AML-193 (cell line): ENCODE measurements at regions not wholly inside any gene's neighbourhood (a gene's known extent, or its start where the extent isn't known, plus 50 kb on each side); places are given as distances from the start of the nearest gene placed in this dataset.
"Not testable (repeated sequence)": the region's sequence is repeated elsewhere in the genome, so short reads cannot be mapped to it uniquely, and the experiment has no call there.

Experiments used
- DNase-seq, 2 experiments: peaks; one replicate each; lab custom pipeline; 2025; lab: John Stamatoyannopoulos, UW

DNA sequence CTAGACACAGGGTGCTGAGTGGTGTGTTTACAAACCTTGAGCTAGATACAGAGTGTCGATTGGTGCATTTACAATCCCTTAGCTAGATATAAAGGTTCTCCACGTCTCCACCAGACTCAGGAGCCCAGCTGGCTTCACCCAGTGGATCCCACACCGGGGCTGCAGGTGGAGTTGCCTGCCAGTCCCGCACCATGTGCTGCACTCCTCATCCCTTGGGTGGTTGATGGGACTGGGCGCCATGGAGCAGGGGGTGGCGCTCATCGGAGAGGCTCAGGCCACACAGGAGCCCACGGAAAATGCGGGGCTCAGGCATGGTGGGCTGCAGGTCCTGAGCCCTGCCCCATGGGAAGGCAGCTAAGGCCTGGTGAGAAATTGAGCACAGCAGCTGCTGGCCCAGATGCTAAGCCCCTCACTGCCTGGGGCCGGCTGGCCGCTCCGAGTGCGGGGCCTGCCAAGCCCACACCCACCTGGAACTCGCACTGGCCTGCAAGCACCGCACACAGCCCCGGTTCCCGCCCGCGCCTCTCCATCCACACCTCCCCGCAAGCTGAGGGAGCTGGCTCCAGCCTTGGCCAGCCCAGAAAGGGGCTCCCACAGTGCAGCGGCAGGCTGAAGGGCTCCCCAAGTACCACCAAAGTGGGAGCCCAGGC, 418.4 kb downstream of the KIF20B start:
- not testable (repeated sequence) for DNase-seq

DNA sequence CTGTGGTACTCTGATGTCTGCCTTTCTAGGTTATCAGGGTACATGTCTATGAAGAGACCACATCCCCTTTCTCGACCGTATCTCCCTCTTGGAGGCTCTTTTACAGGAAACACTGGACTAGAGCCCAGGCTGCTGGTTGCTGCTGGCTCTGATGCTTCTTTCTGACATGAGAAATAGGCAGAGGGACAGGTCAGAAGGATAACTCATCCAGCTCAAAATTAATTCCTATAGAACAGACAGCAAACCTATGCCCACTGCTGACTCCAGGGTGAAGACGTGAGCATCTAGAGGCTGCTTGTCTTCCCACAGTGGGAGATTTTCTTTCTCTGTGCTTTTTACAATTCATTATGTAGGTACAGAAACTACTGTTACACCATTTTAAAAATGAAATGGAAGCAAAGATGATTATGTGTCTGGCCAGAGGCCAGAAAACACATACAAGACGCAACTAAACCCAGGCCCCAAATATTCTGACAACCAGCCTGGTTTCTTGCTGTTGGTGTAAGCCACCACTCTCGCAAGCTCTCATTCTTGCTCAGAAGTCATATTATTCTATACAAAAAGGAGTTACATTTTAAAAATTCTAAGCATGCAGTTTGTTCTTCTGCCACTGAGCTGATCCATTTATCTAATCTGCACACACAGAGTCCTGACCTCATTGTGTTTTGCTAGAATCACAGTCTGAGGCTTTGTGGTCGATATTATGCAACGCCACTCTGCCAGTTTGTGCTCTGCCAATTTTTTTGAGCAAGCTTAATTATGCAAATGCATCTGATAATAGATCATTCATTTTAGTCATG, 424.3 kb downstream of the KIF20B start:
- no peak for DNase-seq

DNA sequence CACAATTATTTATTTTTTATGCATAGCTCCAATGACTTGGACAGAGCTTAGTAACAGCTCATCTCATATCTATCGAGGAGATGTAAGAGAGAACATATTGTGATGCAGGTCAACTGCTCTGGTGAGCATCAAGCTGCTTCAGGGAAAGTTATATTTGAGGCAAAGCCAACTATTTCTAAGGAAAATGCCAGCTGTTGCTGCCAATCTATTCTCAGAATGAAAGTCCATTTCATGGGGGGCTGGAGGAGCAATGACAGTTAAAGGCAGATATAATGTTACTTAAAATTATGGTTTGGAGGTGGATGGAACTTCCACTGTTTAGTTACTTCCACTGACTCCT, 424.8 kb downstream of the KIF20B start:
- DNase-seq = no peak

DNA sequence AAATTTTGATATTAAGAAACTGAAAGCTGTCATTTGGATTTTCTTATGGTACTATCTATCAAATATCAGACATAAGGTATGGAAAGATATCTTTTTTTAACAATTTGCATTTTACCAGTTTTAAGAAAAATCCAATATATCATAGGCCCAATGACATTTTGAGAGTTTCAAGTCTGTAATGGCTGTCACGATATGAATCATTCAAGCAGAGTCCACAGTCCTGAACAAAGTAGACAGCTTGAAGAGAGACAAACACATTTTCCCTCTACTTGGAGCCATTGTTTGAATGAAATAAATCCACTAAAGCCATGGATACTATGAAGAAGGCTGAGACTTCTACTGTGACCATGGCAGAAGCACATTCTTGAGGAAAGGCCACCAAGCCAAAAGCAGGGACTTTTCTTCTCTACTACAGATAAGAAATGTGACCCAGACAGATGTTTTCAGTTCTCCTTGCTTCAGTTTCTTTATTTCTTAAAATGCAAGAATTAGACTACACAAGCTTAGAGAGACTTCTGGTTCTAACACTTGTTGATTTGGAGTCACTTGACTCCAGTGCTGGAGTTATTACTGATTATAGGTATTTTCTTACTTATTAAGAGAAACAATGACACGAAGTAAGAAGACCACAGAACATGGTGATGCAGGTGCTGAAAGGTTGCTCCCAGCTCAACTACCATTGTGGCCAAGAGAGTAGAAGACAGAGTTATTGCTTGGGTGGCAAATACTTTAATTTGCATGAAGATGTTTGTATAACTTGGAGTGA, 429.1 kb downstream of the KIF20B start:
- DNase-seq = no peak

DNA sequence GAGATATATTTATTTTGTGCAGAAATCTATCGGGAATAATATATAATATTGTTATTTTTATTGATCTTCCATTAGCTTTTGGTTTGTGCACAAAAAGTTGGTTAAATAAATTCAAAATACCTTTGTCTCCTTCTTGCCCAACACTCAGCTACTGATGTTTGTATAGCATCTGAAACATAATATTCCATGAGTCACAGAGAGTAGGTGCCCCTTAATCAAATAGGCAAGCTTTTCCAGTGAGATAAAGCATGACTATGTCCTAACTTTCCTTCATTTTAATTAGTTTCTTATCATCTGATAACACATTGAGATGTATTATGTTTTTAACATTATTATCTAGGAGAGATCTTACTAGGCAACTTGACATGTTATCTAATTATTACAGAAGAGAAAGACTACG, 432.2 kb downstream of the KIF20B start:
- no peak for DNase-seq

DNA sequence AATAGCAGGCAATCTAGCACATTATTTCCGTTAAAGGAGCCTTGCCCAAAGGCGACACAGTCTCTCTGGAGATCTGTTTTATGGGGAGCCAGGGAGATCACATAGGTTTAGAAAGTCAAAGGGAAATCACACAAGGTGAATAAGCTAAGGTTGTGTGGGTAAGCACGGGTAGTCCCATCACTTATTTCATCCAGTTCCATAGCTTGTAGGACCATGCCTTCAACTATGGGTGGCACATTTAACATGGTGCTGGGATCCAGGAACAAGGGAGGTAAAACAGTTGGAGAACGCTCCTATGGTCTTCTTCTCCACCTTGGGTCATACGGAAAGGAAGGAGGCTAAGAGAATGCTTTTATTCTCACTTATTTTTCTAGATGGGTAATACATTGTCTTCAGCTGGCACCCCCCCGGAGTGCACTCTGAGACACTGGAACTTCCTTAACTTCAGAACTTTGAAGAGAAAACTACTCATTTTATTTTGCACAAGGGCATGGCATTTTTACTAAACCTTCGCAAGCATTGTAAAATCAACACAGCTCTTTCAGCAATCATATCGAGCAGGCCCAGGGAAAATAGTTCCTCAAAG, 435.4 kb downstream of the KIF20B start:
- no peak for DNase-seq

DNA sequence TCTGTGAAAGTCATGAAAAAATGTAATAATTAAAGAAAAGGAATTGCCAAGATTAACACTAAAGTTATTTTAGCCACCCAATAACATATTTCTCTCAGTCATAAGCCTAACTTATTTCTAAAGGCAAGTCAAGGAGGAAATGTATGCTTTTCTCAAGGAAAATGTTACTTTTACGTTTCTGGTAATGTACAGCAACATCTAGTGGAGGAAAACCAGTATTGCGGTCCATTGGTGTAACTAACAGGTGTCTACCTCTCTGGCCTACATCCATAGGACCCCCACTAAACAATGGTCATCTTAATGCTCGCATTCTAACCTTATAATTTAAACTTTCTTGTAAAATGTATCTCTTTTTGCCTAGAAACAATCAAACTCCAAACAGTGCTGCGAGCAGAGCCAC, 437.5 kb downstream of the KIF20B start:
- peak in 1 of 2 experiments; percentile 2 for DNase-seq

DNA sequence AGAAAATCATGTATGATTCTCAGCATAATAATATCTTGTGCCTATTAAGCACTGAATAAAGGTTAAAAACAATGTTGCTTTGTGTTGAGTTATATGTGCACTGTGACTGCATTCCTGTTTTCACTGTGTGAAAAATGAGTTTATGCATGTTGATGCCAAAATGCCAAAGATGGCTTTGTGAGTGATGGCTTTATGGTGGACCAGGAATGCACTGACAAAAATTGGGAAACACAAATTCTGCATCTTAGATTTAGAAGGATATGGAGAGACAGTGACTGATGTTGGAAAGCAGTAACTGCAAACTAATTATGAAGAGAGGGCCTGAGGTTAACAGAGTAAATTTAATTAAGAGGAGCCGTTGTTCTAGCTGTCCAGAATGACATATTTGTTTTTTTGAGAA, 440.4 kb downstream of the KIF20B start:
- DNase-seq = no peak

DNA sequence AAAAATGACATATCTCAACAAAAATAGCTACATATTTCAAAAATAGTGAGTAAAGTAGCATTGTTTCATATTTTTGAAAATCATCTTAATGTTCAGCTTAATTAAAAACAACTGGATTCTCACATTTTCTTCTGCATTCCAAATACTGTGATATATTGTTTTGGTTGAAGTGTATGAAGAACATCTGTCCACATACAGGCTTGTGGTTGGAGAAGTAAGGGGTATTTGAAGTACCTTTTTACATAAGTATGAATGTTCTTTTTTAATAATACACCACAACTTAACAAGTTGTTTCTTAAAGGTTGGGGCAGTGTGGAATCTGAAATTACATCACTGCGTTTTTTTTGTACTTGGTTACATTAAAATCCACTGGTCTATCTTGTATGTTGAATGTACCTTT, 442.5 kb downstream of the KIF20B start:
- no peak for DNase-seq

DNA sequence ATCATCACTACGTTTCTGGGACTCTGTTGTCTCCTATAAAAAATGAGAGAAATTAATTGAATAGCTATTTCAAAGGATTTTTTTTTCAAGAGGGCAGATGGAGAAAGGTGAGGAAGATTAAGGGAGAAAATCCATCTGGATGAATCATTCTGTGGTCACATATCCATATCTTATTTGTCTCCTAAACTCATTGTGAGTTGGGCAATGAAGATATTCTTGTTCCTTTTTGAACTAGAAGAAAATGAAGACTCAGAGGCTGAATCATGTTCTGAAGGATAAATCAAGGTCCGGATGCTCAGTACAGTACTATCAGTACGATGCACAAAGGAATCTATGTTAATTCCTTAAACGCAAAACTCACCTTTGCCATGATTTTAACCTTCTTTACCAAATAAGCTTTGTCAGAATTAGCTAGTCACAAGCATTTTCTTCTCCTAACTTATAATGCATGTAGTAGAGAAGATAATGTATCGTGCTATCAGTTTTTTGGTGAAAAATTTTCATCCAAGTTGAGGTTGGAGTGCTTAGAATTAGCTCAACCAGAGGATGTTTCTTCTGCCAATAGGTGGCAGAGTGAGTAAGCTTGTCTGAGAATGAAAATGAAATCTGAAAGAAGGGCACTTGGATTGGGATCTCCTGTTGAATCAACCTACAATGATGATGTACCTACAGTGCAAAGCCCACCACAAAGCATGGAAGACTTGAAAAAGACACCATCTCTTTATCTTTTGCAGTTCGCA, 446.9 kb downstream of the KIF20B start:
- no peak for DNase-seq

DNA sequence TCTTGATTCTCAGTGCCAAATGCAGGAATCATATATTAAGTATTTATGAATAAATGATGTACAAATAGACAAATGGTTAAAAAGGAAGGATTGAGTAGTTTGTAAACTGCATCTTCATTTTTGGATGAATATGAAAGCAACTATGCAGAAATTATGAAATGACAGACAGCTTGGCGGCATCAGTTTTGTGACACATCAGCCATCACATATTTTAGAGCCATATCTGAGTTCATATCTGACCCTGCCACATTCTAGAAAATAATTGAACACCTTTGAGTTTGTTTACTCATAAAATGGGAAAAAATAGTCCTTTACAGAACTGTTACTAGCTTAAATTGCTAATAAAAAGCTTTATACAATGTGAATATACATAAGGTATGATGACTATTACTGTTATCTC, 448.2 kb downstream of the KIF20B start:
- DNase-seq = no peak

DNA sequence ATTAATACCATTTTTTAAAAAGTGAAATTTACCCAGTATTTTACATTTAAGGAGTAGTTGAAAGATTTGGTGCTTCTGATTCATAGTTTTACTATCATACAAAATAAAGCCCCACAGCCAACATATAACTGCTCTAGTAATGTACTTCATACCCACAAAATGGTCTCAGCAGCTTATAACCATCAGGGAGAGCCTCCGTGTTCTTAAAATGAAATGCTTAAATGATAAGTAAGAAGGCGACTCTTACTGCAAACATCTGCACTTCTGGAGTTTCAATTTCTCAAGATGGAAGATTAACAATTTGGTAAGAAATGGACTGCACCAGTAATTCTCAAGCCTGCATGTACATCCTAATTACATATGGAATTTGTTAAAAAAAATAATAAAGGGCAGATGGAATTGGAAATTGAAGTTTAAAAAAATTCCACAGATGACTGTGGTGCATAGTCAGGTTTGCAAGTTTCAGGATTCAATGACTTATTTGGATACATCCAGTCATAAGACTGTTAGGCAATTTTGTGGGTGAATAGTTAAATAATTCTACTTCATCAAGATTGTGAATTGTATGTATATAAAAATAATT, 461.0 kb downstream of the KIF20B start:
- no peak for DNase-seq

DNA sequence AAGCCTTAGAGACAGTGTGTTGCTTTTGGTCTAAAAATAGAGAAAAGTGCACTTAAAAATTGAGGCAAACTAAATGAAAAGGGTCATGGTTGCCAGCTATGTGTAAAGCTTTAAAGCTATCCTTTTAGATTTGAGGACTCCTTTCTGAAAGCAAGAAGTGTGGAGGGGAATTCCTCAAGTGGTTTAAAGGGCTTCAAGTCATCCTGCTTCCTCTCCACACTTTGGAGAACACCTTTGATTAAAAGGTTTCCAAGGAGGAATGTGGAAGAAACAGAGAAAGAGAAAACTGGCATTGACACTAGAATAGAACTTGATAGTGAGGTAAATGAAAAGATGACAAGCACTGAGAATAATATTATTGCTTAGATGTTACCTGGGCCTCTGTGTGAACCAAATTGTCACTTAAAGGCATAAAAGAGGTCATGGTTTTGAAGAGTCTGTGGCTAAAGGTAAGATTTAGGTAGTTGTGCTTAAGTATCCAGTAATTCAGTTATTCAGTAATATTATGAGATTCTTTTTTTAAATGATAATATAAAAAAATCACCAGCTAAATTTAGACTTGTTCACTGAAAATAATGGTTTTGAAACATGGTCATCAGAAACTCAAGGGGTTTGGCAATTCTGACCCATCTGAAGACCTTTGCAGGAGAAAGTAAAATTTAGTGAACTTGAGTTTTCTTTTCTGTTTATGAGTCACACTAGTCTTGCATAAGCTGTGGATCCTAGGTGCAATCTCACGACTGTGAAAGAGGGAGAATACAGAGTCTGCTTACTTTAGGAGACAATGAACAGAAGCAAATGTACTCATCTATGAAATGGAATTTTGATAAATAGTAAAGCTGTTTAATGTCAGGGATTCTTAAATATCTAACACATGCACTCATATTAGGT, 466.0 kb downstream of the KIF20B start:
- DNase-seq = no peak

DNA sequence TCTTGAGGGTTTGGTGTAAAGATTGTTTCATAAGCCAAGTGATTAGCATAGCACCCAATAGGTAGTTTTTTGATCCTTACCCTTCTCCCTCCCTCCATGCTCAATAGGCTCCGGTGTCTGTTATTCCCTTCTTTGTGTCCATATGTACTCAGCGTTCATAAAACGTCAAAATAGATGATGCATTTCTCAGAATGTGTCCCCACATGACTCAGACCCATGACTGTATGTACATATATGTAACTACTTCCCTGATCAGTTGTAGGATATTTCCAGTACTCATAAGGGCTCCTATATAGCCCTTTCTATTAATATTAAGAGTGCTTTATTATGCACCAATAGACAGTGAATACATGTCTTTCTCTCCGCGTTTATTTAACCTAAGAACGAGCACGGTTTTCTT, 466.9 kb downstream of the KIF20B start:
- no peak for DNase-seq

DNA sequence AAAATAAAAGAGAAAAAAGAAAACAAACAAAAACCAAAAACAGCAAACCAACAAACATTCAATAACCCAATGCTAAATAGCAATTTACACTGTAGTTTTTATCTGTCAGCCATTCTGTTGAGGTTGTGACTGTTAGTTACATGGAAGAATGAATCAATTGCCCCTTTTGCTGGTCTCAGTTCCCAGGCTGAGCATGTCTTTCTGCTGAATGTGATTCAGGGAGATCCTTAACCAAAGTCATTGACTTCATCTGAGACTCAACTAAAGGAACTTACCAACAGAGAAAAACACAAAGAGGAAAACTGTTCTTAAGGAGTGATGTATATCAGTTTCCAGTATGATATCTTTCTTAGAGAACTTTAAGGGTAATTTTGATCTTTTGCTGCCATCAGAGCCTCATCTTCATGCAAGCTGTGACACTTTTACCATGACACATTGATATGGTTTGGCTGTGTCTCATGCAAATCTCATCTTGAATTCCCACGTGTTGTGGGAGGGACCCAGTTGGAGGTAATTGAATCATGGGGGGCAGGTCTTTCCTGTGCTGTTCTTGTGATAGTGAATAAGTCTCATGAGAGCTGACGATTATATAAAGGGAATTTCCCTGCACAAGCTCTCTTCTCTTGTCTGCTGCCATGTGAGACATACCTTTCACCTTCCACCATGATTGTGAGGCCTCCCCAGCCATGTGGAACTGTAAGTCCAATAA, 469.8 kb downstream of the KIF20B start:
- no peak for DNase-seq

DNA sequence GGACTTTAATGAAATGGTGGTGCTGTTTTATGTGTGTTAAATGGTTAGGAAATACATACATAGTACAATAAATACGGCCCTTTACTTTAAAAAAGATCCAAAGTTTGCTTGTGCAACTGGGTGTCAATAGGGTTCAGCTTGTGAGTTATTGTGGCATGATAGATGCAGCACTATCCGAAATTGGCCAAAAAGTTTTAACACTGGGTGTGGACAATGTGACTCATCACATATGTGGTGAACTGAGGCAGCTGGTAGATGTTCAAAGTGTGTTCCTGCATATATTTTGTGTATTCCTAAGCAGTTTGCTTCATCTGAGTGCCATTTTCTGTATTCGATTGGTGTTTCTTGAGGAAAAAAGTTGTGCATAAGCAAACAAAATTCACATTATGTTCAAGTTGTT, 473.1 kb downstream of the KIF20B start:
- no peak for DNase-seq

DNA sequence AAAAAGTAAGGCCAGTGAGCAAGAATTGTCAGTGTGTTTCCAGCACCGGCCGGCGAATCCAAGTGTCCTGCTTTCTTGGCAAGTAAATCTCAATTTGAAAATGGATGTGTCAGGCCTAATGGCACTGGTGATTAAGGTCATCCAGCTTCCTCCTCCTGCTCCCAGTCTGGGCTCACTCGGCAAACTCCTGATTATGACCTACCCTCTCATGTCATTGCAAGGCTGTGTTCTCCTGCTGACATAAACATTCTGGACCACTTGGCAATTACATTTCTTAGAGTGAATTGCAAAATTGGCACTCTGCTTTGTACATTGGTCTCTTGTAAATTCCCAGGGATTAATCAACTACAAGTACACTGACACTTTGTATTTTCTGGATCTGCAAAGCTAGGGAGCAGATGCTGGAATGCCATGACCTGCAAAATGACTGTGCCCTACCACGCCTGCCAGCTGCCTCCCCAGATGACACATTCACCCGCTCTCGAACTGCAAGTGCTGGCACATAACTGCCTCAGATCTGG, 473.8 kb downstream of the KIF20B start:
- no peak for DNase-seq

DNA sequence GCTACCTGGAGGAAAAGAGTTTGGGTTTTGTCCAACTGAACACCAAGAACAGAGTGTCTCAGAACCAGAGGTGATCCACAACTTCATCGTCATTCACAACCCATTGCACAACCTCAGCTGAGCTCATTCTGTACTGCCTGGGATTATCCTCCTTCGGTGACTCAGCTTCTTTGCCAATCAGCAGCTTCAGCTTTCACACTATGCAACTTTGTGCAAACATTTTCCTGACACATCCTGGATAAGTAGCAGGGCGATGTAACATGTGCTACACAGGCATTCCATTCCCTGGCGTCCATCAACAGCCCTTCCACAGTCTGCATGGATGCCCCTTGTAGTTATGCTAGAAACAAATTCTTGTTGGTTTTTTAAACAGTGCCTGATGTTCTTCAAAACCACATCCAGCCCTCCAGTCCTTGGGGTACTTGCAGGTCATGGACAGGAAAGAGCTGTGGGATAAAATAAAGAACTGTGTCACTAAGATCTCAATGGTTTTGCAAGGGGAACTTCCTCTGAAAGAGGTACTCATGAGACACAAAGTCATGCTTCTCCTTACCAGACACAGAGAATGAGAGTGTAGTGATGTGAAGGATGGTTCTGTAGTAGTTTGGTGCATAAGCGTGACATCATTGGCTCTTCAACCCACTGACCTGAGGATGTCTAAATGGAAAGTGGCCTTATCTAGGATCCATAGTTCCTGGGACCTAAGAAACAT, 478.5 kb downstream of the KIF20B start:
- no peak for DNase-seq
